ENCODE measurements at regions not wholly inside any gene's neighbourhood (a gene's known extent, or its start where the extent isn't known, plus 50 kb on each side); places are given as distances from the start of the nearest gene placed in this dataset.

DNA sequence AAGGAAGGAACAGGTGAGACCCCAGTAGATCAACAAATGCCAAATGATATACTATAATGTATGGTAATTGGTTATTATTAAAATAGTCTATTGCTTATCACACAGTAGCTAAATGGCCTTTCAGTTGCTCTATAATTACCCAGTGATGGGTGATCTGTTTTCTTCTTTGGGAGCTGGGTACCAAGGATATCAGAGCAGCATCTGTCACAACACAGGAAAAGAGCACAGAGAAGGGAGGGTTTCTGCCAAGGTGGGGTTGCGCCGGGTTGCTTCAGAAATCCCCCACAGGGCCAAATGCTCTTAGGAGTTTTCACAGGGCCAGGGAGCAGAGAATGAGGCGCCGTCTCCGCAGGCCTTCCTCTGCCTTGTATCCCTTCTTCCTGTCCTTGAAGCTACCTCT is 469.4 kb downstream of the INSC start:
- Histone ChIP-seq H3K4me1 (no peaks in the 10 kb centered on the region), H3K4me3 (no peak overlapping the region), H3K9ac (ENCODE audit: low read depth in 2 of 2, low read length in 2 of 2) (no peak overlapping the region), H3K36me3 (no peaks in the 10 kb centered on the region), H3K27ac (no peak overlapping the region), H3K27me3 (no peaks in the 10 kb centered on the region), H3K9me3 (no peaks in the 10 kb centered on the region)
- TF ChIP-seq, protein P1, sequence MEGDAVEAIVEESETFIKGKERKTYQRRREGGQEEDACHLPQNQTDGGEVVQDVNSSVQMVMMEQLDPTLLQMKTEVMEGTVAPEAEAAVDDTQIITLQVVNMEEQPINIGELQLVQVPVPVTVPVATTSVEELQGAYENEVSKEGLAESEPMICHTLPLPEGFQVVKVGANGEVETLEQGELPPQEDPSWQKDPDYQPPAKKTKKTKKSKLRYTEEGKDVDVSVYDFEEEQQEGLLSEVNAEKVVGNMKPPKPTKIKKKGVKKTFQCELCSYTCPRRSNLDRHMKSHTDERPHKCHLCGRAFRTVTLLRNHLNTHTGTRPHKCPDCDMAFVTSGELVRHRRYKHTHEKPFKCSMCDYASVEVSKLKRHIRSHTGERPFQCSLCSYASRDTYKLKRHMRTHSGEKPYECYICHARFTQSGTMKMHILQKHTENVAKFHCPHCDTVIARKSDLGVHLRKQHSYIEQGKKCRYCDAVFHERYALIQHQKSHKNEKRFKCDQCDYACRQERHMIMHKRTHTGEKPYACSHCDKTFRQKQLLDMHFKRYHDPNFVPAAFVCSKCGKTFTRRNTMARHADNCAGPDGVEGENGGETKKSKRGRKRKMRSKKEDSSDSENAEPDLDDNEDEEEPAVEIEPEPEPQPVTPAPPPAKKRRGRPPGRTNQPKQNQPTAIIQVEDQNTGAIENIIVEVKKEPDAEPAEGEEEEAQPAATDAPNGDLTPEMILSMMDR (IDR thresholded peaks at IDR 0.05): no peak
- no peak for DNase-seq
- intact Hi-C loops (cut with DNase I): no loop called here

- no peak overlapping the region for H3K9ac ChIP-seq (ENCODE audit: low read depth in 2 of 2, low read length in 2 of 2)
These were observed 471.0 kb downstream of the INSC start for GRCh38 chr11:15585602-15586331.

GRCh38 chr11:15586741-15587473 is 472.2 kb downstream of the INSC start:
- intact Hi-C loops (cut with DNase I): no loop called here
- DNase-seq: no peak
- no peaks in the 10 kb centered on the region for H3K27me3 ChIP-seq
- no peaks in the 10 kb centered on the region for H3K4me1 ChIP-seq
- H3K27ac ChIP-seq: no peak overlapping the region
- H3K9ac ChIP-seq (ENCODE audit: low read depth in 2 of 2, low read length in 2 of 2): no peak overlapping the region
- H3K4me3 ChIP-seq: no peak overlapping the region
- H3K9me3 ChIP-seq: no peaks in the 10 kb centered on the region
- H3K36me3 ChIP-seq: no peaks in the 10 kb centered on the region
- TF ChIP-seq, protein P1 (IDR thresholded peaks at IDR 0.05): no peak

More at GRCh38 chr11:15585602-15586331, 471.0 kb downstream of the INSC start:
- no peak overlapping the region for H3K27ac ChIP-seq
- no peaks in the 10 kb centered on the region for H3K27me3 ChIP-seq
- H3K36me3 ChIP-seq: no peaks in the 10 kb centered on the region
- H3K4me3 ChIP-seq: no peak overlapping the region
- no peaks in the 10 kb centered on the region for H3K9me3 ChIP-seq
- TF ChIP-seq, protein P1 (IDR thresholded peaks at IDR 0.05): no peak
- intact Hi-C loops (cut with DNase I): no loop called here
- no peak for DNase-seq
- no peaks in the 10 kb centered on the region for H3K4me1 ChIP-seq

DNA sequence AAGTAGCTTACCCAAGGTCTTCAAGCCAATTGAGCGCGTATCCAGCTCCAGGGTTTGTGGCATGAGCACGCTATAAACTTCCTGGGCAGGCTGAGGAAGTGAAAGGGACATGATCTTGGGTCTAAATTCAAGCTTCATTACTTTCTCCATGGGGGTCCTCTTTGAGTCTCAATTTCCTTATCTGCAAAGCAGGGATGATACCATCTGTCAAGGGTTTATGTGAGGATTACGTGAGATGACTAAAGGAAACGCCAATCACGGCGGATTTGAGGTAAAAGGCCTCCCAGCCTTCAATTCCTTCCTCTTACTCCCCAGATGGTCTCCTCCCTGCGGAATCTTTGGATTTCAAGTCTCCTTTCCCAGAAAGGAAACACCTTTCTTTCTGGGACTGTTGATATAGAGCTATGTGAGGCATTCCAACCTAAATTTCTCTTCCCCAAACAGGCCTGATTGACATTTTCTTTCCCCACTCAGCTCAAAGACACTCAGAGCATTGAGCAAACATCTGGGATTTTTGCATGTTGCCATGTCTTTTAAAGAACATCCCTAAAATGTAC is 474.4 kb downstream of the INSC start:
- intact Hi-C loops (cut with DNase I): no loop called here
- H3K9me3 ChIP-seq: no peaks in the 10 kb centered on the region

GRCh38 chr11:15590132-15590531 is 475.4 kb downstream of the INSC start:
- TF ChIP-seq, protein P1 (IDR thresholded peaks at IDR 0.05): no peak
- Histone ChIP-seq H3K9me3 (no peaks in the 10 kb centered on the region), H3K36me3 (no peaks in the 10 kb centered on the region), H3K27me3 (no peaks in the 10 kb centered on the region), H3K27ac (no peak overlapping the region), H3K4me3 (no peak overlapping the region), H3K9ac (ENCODE audit: low read depth in 2 of 2, low read length in 2 of 2) (no peak overlapping the region), H3K4me1 (no peaks in the 10 kb centered on the region)
- intact Hi-C loops (cut with DNase I): no loop called here
- DNase-seq: no peak

More for the DNA sequence above, 474.4 kb downstream of the INSC start:
- DNase-seq: no peak
- TF ChIP-seq, protein P1 (IDR thresholded peaks at IDR 0.05): no peak
- no peaks in the 10 kb centered on the region for H3K36me3 ChIP-seq
- no peak overlapping the region for H3K4me3 ChIP-seq
- H3K4me1 ChIP-seq: no peaks in the 10 kb centered on the region
- H3K27ac ChIP-seq: no peak overlapping the region
- H3K9ac ChIP-seq (ENCODE audit: low read depth in 2 of 2, low read length in 2 of 2): no peak overlapping the region
- no peaks in the 10 kb centered on the region for H3K27me3 ChIP-seq
